HEK293T (cell line): ENCODE measurements at regions not wholly inside any gene's neighbourhood (a gene's known extent, or its start where the extent isn't known, plus 50 kb on each side); places are given as distances from the start of the nearest gene placed in this dataset.

Experiments used
- CTCF ChIA-PET: fragments of 350-600 bp; formaldehyde crosslinking; extraction: SDS; loops from one replicate; lab custom pipeline; 2021; ENCODE audit warnings: antibody characterized with exemption, inconsistent platforms; lab: Yijun Ruan, JAX
- POLR2A ChIA-PET: fragments of 350-600 bp; formaldehyde crosslinking; extraction: SDS; loops from one replicate; lab custom pipeline; 2020; ENCODE audit warnings: antibody characterized with exemption, inconsistent platforms; lab: Yijun Ruan, JAX
- DNase-seq: peaks from one replicate; pipeline ENCODE4 v3.0.0; 2012; ENCODE audit warnings: mixed read lengths; ENCODE audit errors: extremely low spot score
- ARNT ChIP-seq: fragments of 450-650 bp; IDR thresholded peaks from 2 replicates; pipeline ENCODE4 v1.6.1; 2017; ENCODE audit warnings: mild to moderate bottlenecking
- BHLHE40 ChIP-seq: fragments of 450-650 bp; IDR thresholded peaks from 2 replicates; pipeline ENCODE4 v1.6.1; 2016; ENCODE audit warnings: mild to moderate bottlenecking, moderate library complexity, borderline replicate concordance
- CTBP1 ChIP-seq: fragments of 450-650 bp; IDR thresholded peaks from 2 replicates; pipeline ENCODE4 v1.6.1; 2016; ENCODE audit warnings: borderline replicate concordance
- ELF4 ChIP-seq: fragments of 450-650 bp; IDR thresholded peaks from 2 replicates; pipeline ENCODE4 v1.6.1; 2017; ENCODE audit warnings: antibody characterized with exemption
- FOXA1 ChIP-seq: fragments of 450-650 bp; IDR thresholded peaks from 2 replicates; pipeline ENCODE4 v1.6.1; 2016; ENCODE audit warnings: mild to moderate bottlenecking
- FOXK2 ChIP-seq: fragments of 450-650 bp; IDR thresholded peaks from 2 replicates; pipeline ENCODE4 v1.6.1; 2016; ENCODE audit warnings: mild to moderate bottlenecking
- FOXM1 ChIP-seq: fragments of 450-650 bp; IDR thresholded peaks from 2 replicates; pipeline ENCODE4 v1.6.1; 2017; ENCODE audit warnings: mild to moderate bottlenecking, borderline replicate concordance
- HDGF ChIP-seq: fragments of 450-650 bp; IDR thresholded peaks from 2 replicates; pipeline ENCODE4 v1.6.1; 2017; ENCODE audit warnings: antibody characterized with exemption, borderline replicate concordance
- L3MBTL2 ChIP-seq: fragments of 450-650 bp; conservative IDR thresholded peaks from 2 replicates; pipeline ENCODE4 v1.6.1; 2016; ENCODE audit warnings: mild to moderate bottlenecking
- LEF1 ChIP-seq: fragments of 450-650 bp; IDR thresholded peaks from 2 replicates; pipeline ENCODE4 v1.6.1; 2017; ENCODE audit warnings: mild to moderate bottlenecking, borderline replicate concordance
- NFRKB ChIP-seq: fragments of 450-650 bp; IDR thresholded peaks from 2 replicates; pipeline ENCODE4 v1.6.1; 2016; ENCODE audit warnings: mild to moderate bottlenecking, moderate library complexity
- PKNOX1 ChIP-seq: fragments of 450-650 bp; IDR thresholded peaks from 2 replicates; pipeline ENCODE4 v1.6.1; 2016
- SP1 ChIP-seq: fragments of 450-650 bp; IDR thresholded peaks from 2 replicates; pipeline ENCODE4 v1.6.1; 2017
- SUZ12 ChIP-seq: fragments of 450-650 bp; IDR thresholded peaks from 2 replicates; pipeline ENCODE4 v1.6.1; 2016; ENCODE audit warnings: mild to moderate bottlenecking
- TARDBP ChIP-seq: fragments of 450-650 bp; IDR thresholded peaks from 2 replicates; pipeline ENCODE4 v1.6.1; 2016
- ZNF384 ChIP-seq: fragments of 450-650 bp; IDR thresholded peaks from 2 replicates; pipeline ENCODE4 v1.6.1; 2016

GRCh38 chr11:95418916-95419315, 187.9 kb upstream of the SESN3 start:
- ChIA-PET POLR2A (no interaction called here), CTCF (no interaction called here)
- TF ChIP-seq SUZ12: no peak
- TF ChIP-seq ARNT: no peak
- TF ChIP-seq L3MBTL2: no peak
- TF ChIP-seq LEF1: no peak
- no peak for TF ChIP-seq PKNOX1
- no peak for TF ChIP-seq ZNF384
- TF ChIP-seq FOXA1: no peak
- no peak for TF ChIP-seq NFRKB
- no peak for TF ChIP-seq BHLHE40
- TF ChIP-seq HDGF: no peak
- no peak for TF ChIP-seq CTBP1
- no peak for TF ChIP-seq FOXK2
- no peak for TF ChIP-seq TARDBP
- TF ChIP-seq FOXM1: no peak
- no peak for TF ChIP-seq SP1
- TF ChIP-seq ELF4: no peak
- DNase-seq: no peak

GRCh38 chr11:95417832-95418231, 186.8 kb upstream of the SESN3 start:
- no peak for DNase-seq
- ChIA-PET CTCF (no interaction called here), POLR2A (no interaction called here)
- TF ChIP-seq LEF1 (no peak), FOXM1 (no peak), L3MBTL2 (no peak), ARNT (no peak), HDGF (no peak), ELF4 (no peak), FOXK2 (no peak), SUZ12 (no peak), CTBP1 (no peak), PKNOX1 (no peak)

- CTCF ChIA-PET: no interaction called here
- POLR2A ChIA-PET: interaction anchor here (0.5 kb wide), 1 partner anchor 85 kb away, joined by 3 read pairs; no protein-coding TSS in a partner anchor
- no peak for DNase-seq
- TF ChIP-seq PKNOX1: no peak
- TF ChIP-seq TARDBP: no peak
- no peak for TF ChIP-seq FOXA1
- no peak for TF ChIP-seq NFRKB
- TF ChIP-seq SUZ12: no peak
- TF ChIP-seq LEF1: no peak
- TF ChIP-seq ELF4: no peak
- no peak for TF ChIP-seq SP1
- no peak for TF ChIP-seq HDGF
- no peak for TF ChIP-seq ARNT
- no peak for TF ChIP-seq FOXM1
- TF ChIP-seq FOXK2: no peak
- TF ChIP-seq CTBP1: no peak
- TF ChIP-seq BHLHE40: no peak
Observed at GRCh38 chr11:95415837-95416304, 184.9 kb upstream of the SESN3 start.

GRCh38 chr11:95414217-95414616, 183.2 kb upstream of the SESN3 start:
- no peak for DNase-seq

GRCh38 chr11:95413761-95414160, 182.8 kb upstream of the SESN3 start:
- ChIA-PET POLR2A (no interaction called here), CTCF (no interaction called here)
- no peak for DNase-seq
- TF ChIP-seq ZNF384 (no peak), L3MBTL2 (no peak), BHLHE40 (no peak), SP1 (no peak), HDGF (no peak), ELF4 (no peak), LEF1 (no peak), NFRKB (no peak), SUZ12 (no peak), FOXM1 (no peak), PKNOX1 (no peak), TARDBP (no peak)

More at GRCh38 chr11:95414217-95414616, 183.2 kb upstream of the SESN3 start:
- TF ChIP-seq ZNF384: no peak
- no peak for TF ChIP-seq ELF4
- no peak for TF ChIP-seq FOXK2
- TF ChIP-seq ARNT: no peak
- no peak for TF ChIP-seq LEF1
- no peak for TF ChIP-seq FOXA1
- TF ChIP-seq CTBP1: no peak
- no peak for TF ChIP-seq SP1
- ChIA-PET POLR2A (no interaction called here), CTCF (no interaction called here)

- TF ChIP-seq ELF4 (no peak), FOXK2 (no peak), NFRKB (no peak), CTBP1 (no peak), ARNT (no peak), SP1 (no peak), ZNF384 (no peak)
- no peak for DNase-seq
- ChIA-PET CTCF (no interaction called here), POLR2A (no interaction called here)
Observed at GRCh38 chr11:95413021-95413420, 182.0 kb upstream of the SESN3 start.
